ENCODE measurements at regions not wholly inside any gene's neighbourhood (a gene's known extent, or its start where the extent isn't known, plus 50 kb on each side); places are given as distances from the start of the nearest gene placed in this dataset.

- TF ChIP-seq CTCF (conservative IDR thresholded peaks at IDR 0.05 in 1 of 2, IDR thresholded peaks at IDR 0.05 in 1 of 2; ENCODE audit: extremely low read depth in 1 of 2, insufficient read depth in 1 of 2, low read depth in 1 of 2, low read length in 2 of 2) (no peak), EZH2 (IDR thresholded peaks at IDR 0.05; ENCODE audit: borderline replicate concordance, low read length) (no peak)
Measured at GRCh38 chr13:97700306-97700848, 253.1 kb upstream of the IPO5 start.
